HG03354 (cell line): ENCODE measurements at regions not wholly inside any gene's neighbourhood (a gene's known extent, or its start where the extent isn't known, plus 50 kb on each side); places are given as distances from the start of the nearest gene placed in this dataset.
"Not testable (repeated sequence)": the region's sequence is repeated elsewhere in the genome, so short reads cannot be mapped to it uniquely, and the experiment has no call there.

ENCODE experiments used
- ATAC-seq: cut with Tn5 transposase; IDR thresholded peaks from one replicate; pipeline ENCODE4 v1.9.1; 2021; ENCODE audit warnings: mild to moderate bottlenecking; ENCODE audit not compliant: unreplicated experiment, poor library complexity, severe bottlenecking

DNA sequence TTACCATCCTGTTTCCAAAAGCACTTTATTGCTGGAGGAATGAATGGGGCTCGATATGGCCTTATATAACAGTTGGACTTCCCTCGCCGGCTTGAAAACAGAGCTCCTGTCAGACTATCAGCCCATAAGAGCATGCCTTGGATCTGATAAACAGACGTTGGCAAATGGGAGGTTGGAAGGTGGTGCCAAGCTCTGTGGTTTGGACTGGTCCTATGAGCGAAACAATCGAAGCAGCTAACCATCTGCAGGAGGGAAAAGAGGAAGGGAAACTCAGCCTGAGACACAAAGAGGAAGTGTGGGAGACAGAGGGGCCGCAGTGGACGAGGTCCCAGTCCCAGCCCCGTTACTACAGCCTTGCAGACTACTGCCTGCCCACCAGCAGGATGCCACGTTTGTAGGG is 92.9 kb downstream of the TFAP2C start:
- peak; percentile 73 for ATAC-seq

DNA sequence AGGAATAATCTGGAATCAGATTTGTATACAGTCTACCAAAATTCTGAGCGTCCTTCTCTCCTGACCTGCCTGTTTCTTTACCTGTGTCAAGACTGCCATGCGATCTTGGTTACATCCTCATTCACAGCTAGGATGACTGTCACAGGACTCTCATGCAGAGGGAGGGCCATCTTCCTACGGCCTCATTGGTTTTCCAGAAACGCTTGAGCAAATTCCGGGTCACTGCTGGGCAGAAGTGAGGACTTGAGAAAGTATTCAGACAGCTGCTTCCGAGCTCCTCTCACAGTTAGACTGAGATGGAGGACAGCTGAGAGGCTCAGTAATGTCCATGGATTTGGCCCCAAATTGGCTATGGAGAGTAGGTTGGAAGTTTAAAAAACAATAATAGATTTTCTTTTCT is 94.2 kb downstream of the TFAP2C start:
- ATAC-seq = no peak

- no peak for ATAC-seq
These were observed 95.2 kb downstream of the TFAP2C start for GRCh38 chr20:56724241-56724757.

DNA sequence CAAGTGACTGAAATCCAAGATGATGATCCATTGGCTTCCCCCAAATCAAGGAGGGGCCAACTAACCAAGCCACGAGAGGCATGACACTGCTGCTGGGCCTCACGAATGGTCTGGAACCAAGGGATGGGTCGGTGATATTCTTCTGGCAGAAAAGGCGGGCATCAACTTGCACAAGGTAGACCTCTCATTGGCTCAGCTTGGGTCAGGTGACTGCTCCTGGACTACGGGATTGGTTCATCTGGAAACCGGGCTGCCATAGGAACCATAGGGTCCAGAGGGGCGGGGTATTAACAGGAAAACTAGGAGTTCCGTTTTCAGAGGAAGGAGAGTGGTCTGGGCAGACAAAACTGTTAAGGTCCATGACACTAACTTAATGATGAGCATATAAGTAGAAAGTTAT is 100.9 kb downstream of the TFAP2C start:
- no peak for ATAC-seq

- no peak for ATAC-seq
These were observed 101.9 kb downstream of the TFAP2C start for GRCh38 chr20:56730996-56731395.

DNA sequence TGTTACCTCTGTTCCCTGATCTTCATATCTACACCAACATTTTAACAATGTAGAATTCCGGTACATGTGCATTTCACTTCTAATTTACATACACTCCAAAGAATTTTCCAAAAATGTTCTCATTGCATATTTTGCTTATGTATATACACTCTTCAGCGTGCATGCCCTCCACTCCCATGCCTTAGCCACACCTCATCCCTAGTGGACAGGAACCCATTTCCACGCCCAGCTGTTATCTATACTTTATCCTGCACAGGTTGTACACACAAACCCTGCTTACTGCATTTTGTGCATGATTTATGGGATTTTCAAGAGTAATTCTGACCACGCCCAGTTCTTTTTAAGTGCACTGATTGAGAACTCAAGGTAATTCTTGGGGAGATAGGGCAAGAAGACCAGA is 102.4 kb downstream of the TFAP2C start:
- ATAC-seq = no peak

- ATAC-seq = no peak
These were observed 104.9 kb downstream of the TFAP2C start for GRCh38 chr20:56733967-56734366.

- no peak for ATAC-seq
These were observed 106.1 kb downstream of the TFAP2C start for GRCh38 chr20:56735084-56735642.

DNA sequence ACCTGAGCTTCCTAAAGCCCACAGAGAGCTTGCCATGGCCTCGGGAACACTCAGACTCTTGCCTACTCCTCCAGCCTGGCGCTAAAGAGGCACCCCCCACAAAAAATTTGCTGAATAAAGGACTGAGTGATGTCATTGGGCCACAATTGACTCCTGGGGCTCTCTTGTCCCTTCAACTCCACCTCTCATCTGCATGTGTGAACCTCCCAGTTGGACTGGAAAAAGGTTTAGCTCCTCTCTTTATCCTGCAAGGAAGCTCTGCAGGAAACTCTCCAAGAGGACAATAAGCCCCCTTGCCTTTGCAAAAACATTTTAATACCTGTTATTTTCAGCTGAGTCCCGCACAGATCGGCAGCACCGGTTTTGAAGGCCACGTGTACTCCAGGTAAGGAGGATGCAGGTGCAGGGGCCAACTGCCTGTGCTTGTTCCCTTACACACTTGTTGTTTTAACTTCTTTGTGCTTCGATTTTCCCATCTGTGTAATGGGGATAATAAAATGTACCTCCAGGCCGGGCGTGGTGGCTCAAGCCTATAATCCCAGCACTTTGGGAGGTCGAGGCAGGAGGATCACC is 107.3 kb downstream of the TFAP2C start:
- no peak for ATAC-seq

DNA sequence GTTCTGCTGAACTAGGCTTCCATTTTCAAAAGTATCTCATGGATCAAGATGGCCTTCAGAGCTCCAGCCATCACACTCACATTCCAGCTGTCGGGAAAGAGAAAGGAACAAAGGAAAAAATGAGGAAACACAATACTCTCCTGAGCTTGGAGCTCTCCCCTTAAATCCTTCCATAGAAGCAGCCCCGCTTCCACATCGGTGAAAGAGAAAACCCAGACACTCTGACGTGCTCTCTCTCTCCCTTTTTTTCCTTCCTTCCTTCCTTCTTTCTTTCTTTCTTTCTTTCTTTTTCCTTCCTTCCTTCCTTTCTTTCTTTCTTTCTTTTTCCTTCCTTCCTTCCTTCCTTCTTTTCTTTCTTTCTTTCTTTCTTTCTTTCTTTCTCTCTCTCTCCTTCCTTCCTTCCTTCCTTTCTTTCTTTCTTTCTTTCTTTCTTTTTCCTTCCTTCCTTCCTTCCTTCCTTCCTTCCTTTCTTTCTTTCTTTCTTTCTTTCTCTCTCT is 115.3 kb downstream of the TFAP2C start:
- ATAC-seq = not testable (repeated sequence)

- ATAC-seq = no peak
These were observed 119.6 kb downstream of the TFAP2C start for GRCh38 chr20:56748476-56749377.

DNA sequence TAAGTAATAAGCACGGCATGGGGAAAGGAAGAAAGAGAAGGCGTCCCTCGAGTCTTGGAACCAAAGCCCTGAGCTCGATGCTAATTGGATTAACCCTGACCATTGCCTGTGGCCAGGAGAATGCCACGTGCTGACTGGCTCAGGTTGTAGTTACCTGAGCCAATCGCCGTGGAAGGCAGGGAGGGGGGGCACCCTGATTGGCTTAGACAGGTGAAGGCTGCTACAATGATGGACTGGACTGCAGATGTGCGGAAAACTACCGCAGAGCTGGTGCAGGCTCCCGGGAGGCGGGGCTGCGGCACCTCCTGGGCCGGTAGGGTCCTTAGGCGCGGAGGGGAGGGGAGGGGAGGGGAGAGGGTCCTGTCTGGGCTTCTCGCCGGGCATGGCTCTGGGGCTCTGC is 121.3 kb downstream of the TFAP2C start:
- ATAC-seq = no peak

- ATAC-seq = no peak
These were observed 123.2 kb downstream of the TFAP2C start for GRCh38 chr20:56752274-56752673.

DNA sequence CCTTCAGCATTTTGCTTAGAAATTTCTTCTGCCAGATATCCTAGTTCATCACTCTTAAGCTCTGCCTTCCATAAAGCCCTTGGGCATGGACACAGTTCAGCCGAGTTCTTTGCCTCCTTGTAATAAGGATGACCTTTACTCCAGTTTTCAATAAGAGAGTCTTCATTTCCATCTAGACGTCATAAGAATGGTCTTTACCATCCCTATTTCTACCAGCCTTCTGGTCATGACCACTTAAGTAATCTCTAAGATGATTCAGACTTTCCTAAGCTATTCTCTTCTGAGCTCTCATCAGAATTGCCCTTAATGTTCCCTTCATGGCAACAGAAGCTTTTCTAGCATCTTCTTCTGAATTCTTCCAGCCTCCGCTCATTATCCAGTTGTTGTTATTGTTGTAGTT is 126.1 kb downstream of the TFAP2C start:
- ATAC-seq = no peak

- not testable (repeated sequence) for ATAC-seq
These were observed 127.6 kb downstream of the TFAP2C start for GRCh38 chr20:56756658-56757057.

DNA sequence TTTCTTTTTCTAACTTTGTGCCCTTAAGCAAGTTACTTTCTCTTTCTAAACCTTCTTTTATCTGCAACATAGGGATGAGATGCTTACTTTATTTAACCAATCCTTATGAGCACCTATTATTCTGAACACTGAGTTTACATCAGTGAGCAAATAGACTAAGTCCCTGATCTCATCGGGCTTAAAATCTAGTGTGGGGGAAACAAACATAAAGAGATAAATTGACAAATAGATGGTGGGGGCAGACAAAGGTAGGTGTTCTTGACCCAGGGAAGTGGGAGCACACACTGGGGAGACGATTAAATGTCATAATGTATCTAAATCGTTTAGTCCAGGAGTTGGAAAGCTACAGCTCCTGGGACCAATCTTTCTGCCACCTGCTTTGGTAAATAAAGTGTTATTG is 129.6 kb downstream of the TFAP2C start:
- ATAC-seq = no peak

- ATAC-seq = no peak
These were observed 130.7 kb downstream of the TFAP2C start for GRCh38 chr20:56759741-56760278.

DNA sequence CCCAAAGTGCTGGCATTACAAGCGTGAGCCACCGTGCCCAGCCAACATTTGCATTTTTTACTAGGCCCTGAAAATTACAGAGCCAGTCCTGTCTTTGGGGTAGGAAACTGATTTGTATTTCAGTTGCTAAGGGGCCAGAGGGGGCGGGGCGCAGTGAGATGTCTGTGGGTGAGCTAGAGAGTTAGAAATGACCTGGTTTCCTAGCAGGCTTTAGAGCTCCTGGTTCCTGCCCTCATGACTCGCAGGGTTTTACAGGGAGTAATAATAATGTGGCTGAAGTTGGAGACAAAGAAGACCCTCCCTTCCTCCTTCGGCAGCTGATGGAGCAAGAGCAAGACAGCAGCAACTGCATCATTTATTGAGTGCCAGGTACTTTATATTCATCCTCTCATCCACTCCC is 131.5 kb downstream of the TFAP2C start:
- no peak for ATAC-seq

DNA sequence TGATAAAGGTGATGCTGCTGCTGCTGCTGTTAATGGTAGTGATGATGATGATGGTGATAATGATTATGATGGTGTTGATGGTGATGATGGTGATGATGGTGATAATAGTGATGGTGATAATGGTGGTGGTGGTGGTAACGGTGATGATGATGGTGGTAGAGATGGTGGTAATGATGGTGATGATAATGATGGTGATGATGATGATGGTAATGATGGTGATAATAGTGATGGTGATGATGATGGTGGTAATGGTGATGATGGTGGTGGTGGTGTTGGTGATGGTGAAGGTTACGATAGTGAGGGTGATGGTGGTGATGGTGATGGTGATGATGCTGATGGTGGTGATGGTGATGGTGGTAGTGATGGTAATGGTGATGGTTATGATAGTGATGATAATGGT is 132.3 kb downstream of the TFAP2C start:
- ATAC-seq = no peak

GRCh38 chr20:56762401-56762800 is 133.3 kb downstream of the TFAP2C start:
- no peak for ATAC-seq
